ENCODE measurements at regions not wholly inside any gene's neighbourhood (a gene's known extent, or its start where the extent isn't known, plus 50 kb on each side); places are given as distances from the start of the nearest gene placed in this dataset.
A peak's percentile ranks its signal among the peaks of the same experiment; 100 is the strongest.
"Not testable (repeated sequence)": the region's sequence is repeated elsewhere in the genome, so short reads cannot be mapped to it uniquely, and the experiment has no call there.

DNA sequence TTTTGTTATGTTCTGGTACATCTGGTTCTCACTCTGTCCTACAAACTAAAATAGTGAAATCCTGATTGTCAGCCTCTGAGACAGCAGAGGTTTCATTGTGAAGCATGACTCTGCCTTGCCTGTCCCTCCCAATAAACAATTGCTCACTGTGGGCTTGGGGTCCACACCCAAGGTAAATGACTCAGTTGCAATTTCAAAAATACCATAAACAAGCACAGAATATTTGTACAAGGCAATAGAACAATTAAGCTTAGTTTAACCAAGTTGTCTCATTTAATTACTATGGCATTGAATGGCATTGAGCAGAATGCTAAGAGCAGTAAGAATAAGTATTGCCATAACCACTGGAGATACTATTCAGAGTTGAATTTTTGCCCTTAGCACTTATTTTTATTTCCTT, 353.6 kb downstream of the SPRY2 start:
- Histone ChIP-seq H3K4me3 (ENCODE audit: low read length) (no peak overlapping the region), H3F3A (ENCODE audit: control insufficient read depth, insufficient read depth) (no peaks in the 10 kb centered on the region), H3K27ac (ENCODE audit: low read depth, low read length) (no peak overlapping the region)

DNA sequence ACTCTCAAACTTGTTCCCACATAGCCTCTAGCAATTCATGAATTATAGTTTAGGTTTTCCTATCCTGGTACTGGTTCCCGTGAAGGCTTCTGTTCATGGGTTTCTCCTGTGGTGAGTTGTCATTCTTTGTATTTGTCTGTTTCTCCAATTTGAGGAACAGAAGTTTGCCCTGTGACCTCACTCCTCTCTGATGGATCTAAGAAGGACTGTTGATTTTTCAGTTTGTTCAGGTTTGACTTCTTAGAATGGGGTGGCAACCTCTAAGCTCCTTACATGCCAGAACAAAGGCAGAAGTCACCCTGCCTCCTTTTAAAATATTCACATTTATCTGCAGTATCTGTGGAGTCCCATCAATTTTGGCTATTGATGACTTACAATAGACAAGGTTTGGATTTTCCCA, 354.0 kb downstream of the SPRY2 start:
- H3K36me3 ChIP-seq (ENCODE audit: control insufficient read depth, low read length): no peaks in the 10 kb centered on the region
- H3F3A ChIP-seq (ENCODE audit: control insufficient read depth, insufficient read depth): no peaks in the 10 kb centered on the region
- no peak for TF ChIP-seq EZH2phosphoT487 (IDR thresholded peaks at IDR 0.05; ENCODE audit: borderline replicate concordance, low read length)
- TF ChIP-seq CTCF (IDR thresholded peaks at IDR 0.05; ENCODE audit: low read depth, low read length, poor library complexity, severe bottlenecking): no peak
- no peaks in the 10 kb centered on the region for H3K79me2 ChIP-seq (ENCODE audit: control insufficient read depth, low read length)
- H3K27me3 ChIP-seq (ENCODE audit: control insufficient read depth, low read length): no peaks in the 10 kb centered on the region
- H4K20me1 ChIP-seq (ENCODE audit: control insufficient read depth, insufficient read depth, low read depth, low read length): no peaks in the 10 kb centered on the region
- H3K4me2 ChIP-seq (ENCODE audit: low read length): no peak overlapping the region
- H3K4me1 ChIP-seq (ENCODE audit: control insufficient read depth, low read length): no peaks in the 10 kb centered on the region
- H3K9me2 ChIP-seq (replicated peaks; ENCODE audit: control insufficient read depth, low read length): no peaks in the 10 kb centered on the region; the same call in 1 of the 2 replicates
- no peaks in the 10 kb centered on the region for H3K9me3 ChIP-seq (ENCODE audit: control insufficient read depth, insufficient read depth, low read length)
- H3K4me3 ChIP-seq (ENCODE audit: low read length): no peak overlapping the region
- no peak overlapping the region for H3K27ac ChIP-seq (ENCODE audit: low read depth, low read length)

More for the DNA sequence above, 353.6 kb downstream of the SPRY2 start:
- Histone ChIP-seq H3K4me1 (ENCODE audit: control insufficient read depth, low read length) (no peaks in the 10 kb centered on the region), H3K9me3 (ENCODE audit: control insufficient read depth, insufficient read depth, low read length) (no peaks in the 10 kb centered on the region), H3K36me3 (ENCODE audit: control insufficient read depth, low read length) (no peaks in the 10 kb centered on the region), H3K4me2 (ENCODE audit: low read length) (no peak overlapping the region), H3K27me3 (ENCODE audit: control insufficient read depth, low read length) (no peaks in the 10 kb centered on the region), H3K79me2 (ENCODE audit: control insufficient read depth, low read length) (no peaks in the 10 kb centered on the region), H4K20me1 (ENCODE audit: control insufficient read depth, insufficient read depth, low read depth, low read length) (no peaks in the 10 kb centered on the region), H3K9me2 (replicated peaks; ENCODE audit: control insufficient read depth, low read length) (no peaks in the 10 kb centered on the region; the same call in 1 of the 2 replicates)
- TF ChIP-seq CTCF (IDR thresholded peaks at IDR 0.05; ENCODE audit: low read depth, low read length, poor library complexity, severe bottlenecking) (no peak), EZH2phosphoT487 (IDR thresholded peaks at IDR 0.05; ENCODE audit: borderline replicate concordance, low read length) (no peak)

- H3K79me2 ChIP-seq (ENCODE audit: control insufficient read depth, low read length); H3K27ac ChIP-seq (ENCODE audit: low read depth, low read length); H3K4me1 ChIP-seq (ENCODE audit: control insufficient read depth, low read length); H3K36me3 ChIP-seq (ENCODE audit: control insufficient read depth, low read length); H4K20me1 ChIP-seq (ENCODE audit: control insufficient read depth, insufficient read depth, low read depth, low read length); H3K9me2 ChIP-seq (replicated peaks; ENCODE audit: control insufficient read depth, low read length); H3K4me2 ChIP-seq (ENCODE audit: low read length); H3K4me3 ChIP-seq (ENCODE audit: low read length); H3K9me3 ChIP-seq (ENCODE audit: control insufficient read depth, insufficient read depth, low read length); H3F3A ChIP-seq (ENCODE audit: control insufficient read depth, insufficient read depth); H3K27me3 ChIP-seq (ENCODE audit: control insufficient read depth, low read length): not testable (repeated sequence)
Observed at GRCh38 chr13:79974935-79975650, 365.8 kb downstream of the SPRY2 start.

GRCh38 chr13:79973533-79973963, 367.4 kb downstream of the SPRY2 start:
- no peak for TF ChIP-seq EZH2phosphoT487 (IDR thresholded peaks at IDR 0.05; ENCODE audit: borderline replicate concordance, low read length)
- TF ChIP-seq CTCF (IDR thresholded peaks at IDR 0.05; ENCODE audit: low read depth, low read length, poor library complexity, severe bottlenecking): peak; percentile 67
- H3K79me2 ChIP-seq (ENCODE audit: control insufficient read depth, low read length): no peaks in the 10 kb centered on the region

More at GRCh38 chr13:79973533-79973963, 367.4 kb downstream of the SPRY2 start:
- Histone ChIP-seq H3K4me2 (ENCODE audit: low read length) (no peak overlapping the region), H3K9me2 (replicated peaks; ENCODE audit: control insufficient read depth, low read length) (no peaks in the 10 kb centered on the region), H4K20me1 (ENCODE audit: control insufficient read depth, insufficient read depth, low read depth, low read length) (no peaks in the 10 kb centered on the region), H3K27ac (ENCODE audit: low read depth, low read length) (no peak overlapping the region), H3K9me3 (ENCODE audit: control insufficient read depth, insufficient read depth, low read length) (peaks cover 9% of the 10 kb centered on the region; the same call in 1 of the 2 replicates), H3K36me3 (ENCODE audit: control insufficient read depth, low read length) (no peaks in the 10 kb centered on the region), H3K4me1 (ENCODE audit: control insufficient read depth, low read length) (0 out of 2 replicates have a peak, but pooled peaks cover 2% of the 10 kb centered on the region), H3K4me3 (ENCODE audit: low read length) (no peak overlapping the region), H3K27me3 (ENCODE audit: control insufficient read depth, low read length) (no peaks in the 10 kb centered on the region), H3F3A (ENCODE audit: control insufficient read depth, insufficient read depth) (no peaks in the 10 kb centered on the region)

Data from DOHH2 (cell line).